Tibial nerve (tissue), 4 donors: ENCODE measurements at regions not wholly inside any gene's neighbourhood (a gene's known extent, or its start where the extent isn't known, plus 50 kb on each side); places are given as distances from the start of the nearest gene placed in this dataset.

ENCODE experiments used
- DNase-seq, 2 donors: peaks; one replicate each; pipeline ENCODE4 v3.0.0-alpha.2; 2019; ENCODE audit warnings: low spot score in 2 of 2
- H3K27ac ChIP-seq, 4 donors: fragments of 200-600 bp; sonication (generic) in 3 of 4; one replicate each; pipeline ENCODE4 v1.5.1; 2017 to 2019; ENCODE audit warnings: mild to moderate bottlenecking in 1 of 4
- H3K27me3 ChIP-seq, 2 donors: fragments of 200-600 bp; sonication (generic) in 1 of 2; one replicate each; pipeline versions ENCODE4 v1.5.1 to v1.6.0; 2017 to 2019
- H3K36me3 ChIP-seq, 3 donors: fragments of 200-600 bp; sonication (generic); one replicate each; pipeline ENCODE4 v1.5.1; 2018 to 2019
- H3K4me1 ChIP-seq, 4 donors: fragments of 200-600 bp; sonication (generic) in 3 of 4; one replicate each; pipeline ENCODE4 v1.5.1; 2017 to 2019
- H3K4me3 ChIP-seq, 4 donors: fragments of 200-600 bp; sonication (generic) in 3 of 4; one replicate each; pipeline ENCODE4 v1.5.1; 2017 to 2019; ENCODE audit warnings: mild to moderate bottlenecking in 1 of 4, moderate library complexity in 1 of 4
- H3K9me3 ChIP-seq, 4 donors: fragments of 200-600 bp; sonication (generic) in 3 of 4; one replicate each; pipeline ENCODE4 v1.5.1; 2017 to 2019
- EP300 ChIP-seq, 2 donors: sonication (generic); formaldehyde crosslinking; IDR thresholded peaks; one replicate each; pipeline ENCODE4 v1.6.1; 2017; ENCODE audit warnings: antibody characterized with exemption in 2 of 2, mild to moderate bottlenecking in 1 of 2
- POLR2A ChIP-seq, 2 donors: fragments of 450-650 bp; IDR thresholded peaks; one replicate each; pipeline ENCODE4 v1.6.1; 2017; ENCODE audit warnings: antibody characterized with exemption in 2 of 2, mild to moderate bottlenecking in 2 of 2, moderate library complexity in 2 of 2
- TF ChIP-seq, protein P1 (sequence below), 5 experiments: fragments of 200-600 bp in 3 of 5; fragments of 450-650 bp in 2 of 5; sonication (generic) in 3 of 5; IDR thresholded peaks; one replicate each; pipeline ENCODE4 v1.5.1; 2016 to 2019; ENCODE audit warnings: antibody characterized with exemption in 5 of 5, mild to moderate bottlenecking in 3 of 5, moderate library complexity in 2 of 5

DNA sequence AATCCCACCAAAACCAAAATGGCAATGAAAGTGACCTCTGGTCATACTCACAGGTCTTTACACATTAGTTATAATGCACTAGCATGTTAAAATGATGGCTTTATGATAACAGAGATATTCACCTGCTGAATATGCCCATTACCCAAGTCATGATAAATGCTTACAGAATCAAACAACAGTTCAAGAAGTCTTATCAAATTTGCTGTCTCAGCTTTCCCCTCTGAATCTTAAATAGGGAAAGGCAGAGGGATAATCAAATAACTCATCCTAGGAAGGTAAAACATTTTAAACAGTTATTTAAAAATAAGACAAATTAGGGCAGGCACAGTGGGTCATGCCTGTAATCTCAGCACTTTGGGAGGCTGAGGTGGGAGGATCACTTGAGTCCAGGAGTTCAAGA is 52.8 kb upstream of the CRBN start:
- no peak overlapping the region for H3K27ac ChIP-seq
- DNase-seq: no peak
- H3K4me1 ChIP-seq: no peaks in the 10 kb centered on the region
- no peaks in the 10 kb centered on the region for H3K36me3 ChIP-seq
- H3K27me3 ChIP-seq: no peaks in the 10 kb centered on the region
- H3K4me3 ChIP-seq: no peak overlapping the region
- peaks cover 0 to 9% (median 0%) of the 10 kb centered on the region in 4 donors for H3K9me3 ChIP-seq
- no peak for TF ChIP-seq POLR2A (IDR thresholded peaks at IDR 0.05)
- TF ChIP-seq EP300 (IDR thresholded peaks at IDR 0.05): no peak
- TF ChIP-seq, protein P1, sequence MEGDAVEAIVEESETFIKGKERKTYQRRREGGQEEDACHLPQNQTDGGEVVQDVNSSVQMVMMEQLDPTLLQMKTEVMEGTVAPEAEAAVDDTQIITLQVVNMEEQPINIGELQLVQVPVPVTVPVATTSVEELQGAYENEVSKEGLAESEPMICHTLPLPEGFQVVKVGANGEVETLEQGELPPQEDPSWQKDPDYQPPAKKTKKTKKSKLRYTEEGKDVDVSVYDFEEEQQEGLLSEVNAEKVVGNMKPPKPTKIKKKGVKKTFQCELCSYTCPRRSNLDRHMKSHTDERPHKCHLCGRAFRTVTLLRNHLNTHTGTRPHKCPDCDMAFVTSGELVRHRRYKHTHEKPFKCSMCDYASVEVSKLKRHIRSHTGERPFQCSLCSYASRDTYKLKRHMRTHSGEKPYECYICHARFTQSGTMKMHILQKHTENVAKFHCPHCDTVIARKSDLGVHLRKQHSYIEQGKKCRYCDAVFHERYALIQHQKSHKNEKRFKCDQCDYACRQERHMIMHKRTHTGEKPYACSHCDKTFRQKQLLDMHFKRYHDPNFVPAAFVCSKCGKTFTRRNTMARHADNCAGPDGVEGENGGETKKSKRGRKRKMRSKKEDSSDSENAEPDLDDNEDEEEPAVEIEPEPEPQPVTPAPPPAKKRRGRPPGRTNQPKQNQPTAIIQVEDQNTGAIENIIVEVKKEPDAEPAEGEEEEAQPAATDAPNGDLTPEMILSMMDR (IDR thresholded peaks at IDR 0.05): no peak
